SK-N-SH treated with all-trans-retinoic acid at 6 μM for 48 hours (cell line): ENCODE measurements at regions not wholly inside any gene's neighbourhood (a gene's known extent, or its start where the extent isn't known, plus 50 kb on each side); places are given as distances from the start of the nearest gene placed in this dataset.

Experiments
- CSDC2 ChIP-seq: fragments of 250-450 bp; sonication (Bioruptor Pico); IDR thresholded peaks from 2 replicates; pipeline ENCODE4 v1.5.0; 2020; ENCODE audit warnings: mild to moderate bottlenecking, moderate library complexity
- ESRRG ChIP-seq: fragments of 250-450 bp; sonication (Bioruptor Pico); IDR thresholded peaks from 2 replicates; pipeline ENCODE4 v1.6.1; 2021; ENCODE audit warnings: mild to moderate bottlenecking
- GLIS3 ChIP-seq: fragments of 250-450 bp; sonication (Bioruptor Pico); IDR thresholded peaks from 2 replicates; pipeline ENCODE4 v1.5.0; 2020; ENCODE audit warnings: mild to moderate bottlenecking, moderate library complexity
- ISL1 ChIP-seq: fragments of 250-450 bp; sonication (Bioruptor Pico); IDR thresholded peaks from 2 replicates; pipeline ENCODE4 v2.1.2; 2022; ENCODE audit warnings: mild to moderate bottlenecking, moderate library complexity
- ZFP3 ChIP-seq: fragments of 250-450 bp; sonication (Bioruptor Pico); IDR thresholded peaks from 2 replicates; pipeline ENCODE4 v1.5.0; 2020; ENCODE audit warnings: mild to moderate bottlenecking, moderate library complexity
- ZFP30 ChIP-seq: fragments of 450-650 bp; formaldehyde crosslinking; IDR thresholded peaks from 2 replicates; pipeline ENCODE4 v1.5.0; 2022; ENCODE audit warnings: mild to moderate bottlenecking, moderate library complexity
- ZNF70 ChIP-seq: fragments of 450-650 bp; formaldehyde crosslinking; IDR thresholded peaks from 2 replicates; pipeline ENCODE4 v1.5.0; 2020; ENCODE audit warnings: mild to moderate bottlenecking, moderate library complexity
- TF ChIP-seq, protein P1 (sequence below): fragments of 250-450 bp; sonication (Bioruptor Pico); IDR thresholded peaks from 2 replicates; pipeline ENCODE4 v1.8.0; 2020; ENCODE audit warnings: mild to moderate bottlenecking, moderate library complexity, borderline replicate concordance
- TF ChIP-seq, protein P2 (sequence below): fragments of 250-450 bp; sonication (Bioruptor Pico); IDR thresholded peaks from 2 replicates; pipeline ENCODE4 v1.5.1; 2020; ENCODE audit warnings: low read depth, mild to moderate bottlenecking, moderate library complexity
- TF ChIP-seq, protein P3 (sequence below): fragments of 250-450 bp; sonication (Bioruptor Pico); IDR thresholded peaks from 2 replicates; pipeline ENCODE4 v1.8.0; 2021; ENCODE audit warnings: low read depth, mild to moderate bottlenecking, moderate library complexity, borderline replicate concordance

DNA sequence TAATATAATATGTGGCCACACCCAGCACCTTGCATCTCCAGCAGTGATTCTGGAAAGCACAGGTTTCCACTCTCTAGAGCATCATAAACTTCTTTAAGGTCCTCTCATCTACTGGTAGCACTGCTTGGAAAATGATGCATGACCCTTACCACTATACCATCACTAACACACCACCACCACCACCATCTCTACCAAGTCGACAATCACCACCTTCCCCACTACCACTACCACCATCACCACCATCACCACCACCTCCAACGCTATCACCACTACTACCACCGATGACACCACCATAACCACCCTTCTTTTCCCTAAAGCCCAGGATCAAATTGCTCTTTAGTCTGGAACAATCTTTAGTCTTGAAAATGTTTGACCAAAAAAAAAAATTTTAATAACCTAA is 390.4 kb downstream of the SUCLA2 start:
- TF ChIP-seq, protein P1, sequence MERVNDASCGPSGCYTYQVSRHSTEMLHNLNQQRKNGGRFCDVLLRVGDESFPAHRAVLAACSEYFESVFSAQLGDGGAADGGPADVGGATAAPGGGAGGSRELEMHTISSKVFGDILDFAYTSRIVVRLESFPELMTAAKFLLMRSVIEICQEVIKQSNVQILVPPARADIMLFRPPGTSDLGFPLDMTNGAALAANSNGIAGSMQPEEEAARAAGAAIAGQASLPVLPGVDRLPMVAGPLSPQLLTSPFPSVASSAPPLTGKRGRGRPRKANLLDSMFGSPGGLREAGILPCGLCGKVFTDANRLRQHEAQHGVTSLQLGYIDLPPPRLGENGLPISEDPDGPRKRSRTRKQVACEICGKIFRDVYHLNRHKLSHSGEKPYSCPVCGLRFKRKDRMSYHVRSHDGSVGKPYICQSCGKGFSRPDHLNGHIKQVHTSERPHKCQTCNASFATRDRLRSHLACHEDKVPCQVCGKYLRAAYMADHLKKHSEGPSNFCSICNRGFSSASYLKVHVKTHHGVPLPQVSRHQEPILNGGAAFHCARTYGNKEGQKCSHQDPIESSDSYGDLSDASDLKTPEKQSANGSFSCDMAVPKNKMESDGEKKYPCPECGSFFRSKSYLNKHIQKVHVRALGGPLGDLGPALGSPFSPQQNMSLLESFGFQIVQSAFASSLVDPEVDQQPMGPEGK = no peak
- no peak for TF ChIP-seq ZFP30 (CRISPR knock-in tag)
- TF ChIP-seq, protein P2, sequence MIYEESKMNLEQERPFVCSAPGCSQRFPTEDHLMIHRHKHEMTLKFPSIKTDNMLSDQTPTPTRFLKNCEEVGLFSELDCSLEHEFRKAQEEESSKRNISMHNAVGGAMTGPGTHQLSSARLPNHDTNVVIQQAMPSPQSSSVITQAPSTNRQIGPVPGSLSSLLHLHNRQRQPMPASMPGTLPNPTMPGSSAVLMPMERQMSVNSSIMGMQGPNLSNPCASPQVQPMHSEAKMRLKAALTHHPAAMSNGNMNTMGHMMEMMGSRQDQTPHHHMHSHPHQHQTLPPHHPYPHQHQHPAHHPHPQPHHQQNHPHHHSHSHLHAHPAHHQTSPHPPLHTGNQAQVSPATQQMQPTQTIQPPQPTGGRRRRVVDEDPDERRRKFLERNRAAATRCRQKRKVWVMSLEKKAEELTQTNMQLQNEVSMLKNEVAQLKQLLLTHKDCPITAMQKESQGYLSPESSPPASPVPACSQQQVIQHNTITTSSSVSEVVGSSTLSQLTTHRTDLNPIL (CRISPR knock-in tag) = no peak
- TF ChIP-seq ESRRG = no peak
- no peak for TF ChIP-seq ZFP3
- TF ChIP-seq ZNF70 (CRISPR knock-in tag) = no peak
- TF ChIP-seq ISL1 (CRISPR knock-in tag) = no peak
- no peak for TF ChIP-seq CSDC2 (CRISPR knock-in tag)
- no peak for TF ChIP-seq GLIS3 (CRISPR knock-in tag)
- TF ChIP-seq, protein P3, sequence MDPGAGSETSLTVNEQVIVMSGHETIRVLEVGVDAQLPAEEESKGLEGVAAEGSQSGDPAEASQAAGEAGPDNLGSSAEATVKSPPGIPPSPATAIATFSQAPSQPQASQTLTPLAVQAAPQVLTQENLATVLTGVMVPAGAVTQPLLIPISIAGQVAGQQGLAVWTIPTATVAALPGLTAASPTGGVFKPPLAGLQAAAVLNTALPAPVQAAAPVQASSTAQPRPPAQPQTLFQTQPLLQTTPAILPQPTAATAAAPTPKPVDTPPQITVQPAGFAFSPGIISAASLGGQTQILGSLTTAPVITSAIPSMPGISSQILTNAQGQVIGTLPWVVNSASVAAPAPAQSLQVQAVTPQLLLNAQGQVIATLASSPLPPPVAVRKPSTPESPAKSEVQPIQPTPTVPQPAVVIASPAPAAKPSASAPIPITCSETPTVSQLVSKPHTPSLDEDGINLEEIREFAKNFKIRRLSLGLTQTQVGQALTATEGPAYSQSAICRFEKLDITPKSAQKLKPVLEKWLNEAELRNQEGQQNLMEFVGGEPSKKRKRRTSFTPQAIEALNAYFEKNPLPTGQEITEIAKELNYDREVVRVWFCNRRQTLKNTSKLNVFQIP (CRISPR knock-in tag) = no peak
